ENCODE measurements at regions not wholly inside any gene's neighbourhood (a gene's known extent, or its start where the extent isn't known, plus 50 kb on each side); places are given as distances from the start of the nearest gene placed in this dataset.
"Not testable (repeated sequence)": the region's sequence is repeated elsewhere in the genome, so short reads cannot be mapped to it uniquely, and the experiment has no call there.

GRCh38 chr2:180234991-180235390 is 227.9 kb upstream of the CWC22 start:
- TF ChIP-seq EZH2 (IDR thresholded peaks at IDR 0.05; ENCODE audit: insufficient read depth, poor library complexity, severe bottlenecking); EZH2phosphoT487 (IDR thresholded peaks at IDR 0.05; ENCODE audit: insufficient read depth, low read depth): not testable (repeated sequence)
